Vagina (tissue), 2 donors: ENCODE measurements at regions not wholly inside any gene's neighbourhood (a gene's known extent, or its start where the extent isn't known, plus 50 kb on each side); places are given as distances from the start of the nearest gene placed in this dataset.

Source experiments
- POLR2A ChIP-seq, 2 donors: fragments of 450-650 bp; IDR thresholded peaks; one replicate each; pipeline ENCODE4 v1.6.1; 2017; ENCODE audit warnings: antibody characterized with exemption in 2 of 2, mild to moderate bottlenecking in 2 of 2, moderate library complexity in 2 of 2
- POLR2AphosphoS5 ChIP-seq, 2 donors: sonication (generic); formaldehyde crosslinking; IDR thresholded peaks; one replicate each; pipeline ENCODE4 v1.9.0; 2017; ENCODE audit warnings: antibody characterized with exemption in 2 of 2, mild to moderate bottlenecking in 2 of 2, low read depth in 1 of 2; ENCODE audit not compliant: insufficient read depth in 1 of 2
- TF ChIP-seq, protein P1 (sequence below), 3 experiments: fragments of 450-650 bp in 2 of 3; fragments of 200-600 bp in 1 of 3; sonication (generic) in 1 of 3; IDR thresholded peaks; one replicate each; pipeline ENCODE4 v1.5.1; 2017 to 2019; ENCODE audit warnings: antibody characterized with exemption in 3 of 3, mild to moderate bottlenecking in 2 of 3, moderate library complexity in 2 of 3

DNA sequence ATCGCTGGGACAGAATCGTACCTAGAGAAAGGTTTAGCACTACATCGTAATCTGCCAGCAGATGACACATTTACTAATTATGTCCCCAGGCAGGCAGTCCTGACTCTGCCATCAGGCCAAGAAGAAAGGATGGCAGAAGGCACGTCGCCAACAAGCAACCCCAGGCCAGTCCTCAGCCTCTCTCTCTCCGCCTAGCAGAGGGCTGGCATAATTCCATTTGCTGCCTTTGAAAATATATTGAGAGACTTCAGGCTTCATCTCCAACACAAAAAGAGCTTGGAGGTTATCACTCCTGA, 1517.0 kb downstream of the TBC1D22A start:
- TF ChIP-seq, protein P1, sequence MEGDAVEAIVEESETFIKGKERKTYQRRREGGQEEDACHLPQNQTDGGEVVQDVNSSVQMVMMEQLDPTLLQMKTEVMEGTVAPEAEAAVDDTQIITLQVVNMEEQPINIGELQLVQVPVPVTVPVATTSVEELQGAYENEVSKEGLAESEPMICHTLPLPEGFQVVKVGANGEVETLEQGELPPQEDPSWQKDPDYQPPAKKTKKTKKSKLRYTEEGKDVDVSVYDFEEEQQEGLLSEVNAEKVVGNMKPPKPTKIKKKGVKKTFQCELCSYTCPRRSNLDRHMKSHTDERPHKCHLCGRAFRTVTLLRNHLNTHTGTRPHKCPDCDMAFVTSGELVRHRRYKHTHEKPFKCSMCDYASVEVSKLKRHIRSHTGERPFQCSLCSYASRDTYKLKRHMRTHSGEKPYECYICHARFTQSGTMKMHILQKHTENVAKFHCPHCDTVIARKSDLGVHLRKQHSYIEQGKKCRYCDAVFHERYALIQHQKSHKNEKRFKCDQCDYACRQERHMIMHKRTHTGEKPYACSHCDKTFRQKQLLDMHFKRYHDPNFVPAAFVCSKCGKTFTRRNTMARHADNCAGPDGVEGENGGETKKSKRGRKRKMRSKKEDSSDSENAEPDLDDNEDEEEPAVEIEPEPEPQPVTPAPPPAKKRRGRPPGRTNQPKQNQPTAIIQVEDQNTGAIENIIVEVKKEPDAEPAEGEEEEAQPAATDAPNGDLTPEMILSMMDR (IDR thresholded peaks at IDR 0.05), result no peak
- TF ChIP-seq POLR2AphosphoS5 (IDR thresholded peaks at IDR 0.05; ENCODE audit: insufficient read depth in 1 of 2, low read depth in 1 of 2), result no peak
- no peak for TF ChIP-seq POLR2A (IDR thresholded peaks at IDR 0.05)
